NCI-H524 (cell line): ENCODE measurements at regions not wholly inside any gene's neighbourhood (a gene's known extent, or its start where the extent isn't known, plus 50 kb on each side); places are given as distances from the start of the nearest gene placed in this dataset.

Experiments used
- DNase-seq, 2 experiments: peaks; one replicate each; lab custom pipeline; 2025; lab: John Stamatoyannopoulos, UW

DNA sequence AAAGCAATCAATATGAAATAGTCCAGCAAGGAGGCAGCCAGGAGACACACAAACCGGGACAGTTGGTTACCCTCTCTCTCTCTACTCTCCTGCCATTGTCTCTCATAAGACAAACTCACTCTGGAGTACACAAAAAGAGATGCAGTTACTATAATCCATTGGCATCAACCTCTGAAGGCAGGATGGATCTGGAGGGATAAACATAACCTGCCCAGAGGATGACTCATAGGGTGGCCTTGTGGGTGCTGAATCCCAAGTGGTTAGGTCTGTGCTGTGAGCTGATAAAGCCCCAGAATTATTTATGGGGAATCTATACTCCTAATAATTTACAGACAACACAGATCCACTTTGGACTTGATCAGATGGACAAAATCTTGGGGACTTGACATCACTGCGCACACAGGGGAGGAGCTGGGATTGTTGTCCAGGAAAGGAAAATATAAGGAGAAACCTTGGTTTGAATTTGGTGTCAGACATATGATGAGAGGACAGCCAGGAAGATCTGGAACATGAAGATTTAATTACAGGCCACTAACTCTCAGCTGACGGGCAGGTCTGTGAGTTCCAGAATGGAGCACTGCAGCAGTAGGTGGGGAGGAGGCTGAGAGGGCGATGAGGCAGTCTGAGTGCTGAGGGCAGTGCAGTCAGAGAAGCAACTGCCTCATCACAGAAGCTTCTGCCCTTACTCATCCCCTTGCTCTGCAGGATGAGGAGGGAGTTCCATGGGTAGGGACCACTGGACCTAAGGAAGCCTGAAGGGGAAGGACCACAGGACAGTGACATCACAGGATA is 113.9 kb upstream of the PRSS58 start:
- DNase-seq = no peak

DNA sequence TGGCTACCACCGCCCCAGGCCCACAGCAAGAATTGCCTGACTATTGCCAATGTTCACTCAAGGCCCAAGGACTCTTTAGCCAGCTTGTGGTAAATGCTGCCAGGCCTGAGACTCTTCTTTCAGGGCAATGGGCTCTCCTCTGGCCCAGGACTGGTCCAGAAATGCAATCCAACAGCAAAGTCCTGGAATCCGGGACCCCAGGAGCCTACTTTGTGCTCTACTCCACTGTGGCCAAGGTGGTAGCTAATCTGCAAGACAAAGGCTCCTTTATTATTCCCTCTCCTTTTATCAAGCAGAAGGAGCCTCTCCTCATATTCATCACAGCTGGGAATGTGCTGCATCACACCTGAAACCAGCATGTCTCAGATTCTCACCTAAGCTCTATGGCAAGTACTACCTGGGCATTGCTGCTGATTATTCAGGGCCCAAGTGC is 107.6 kb upstream of the PRSS58 start:
- DNase-seq = no peak

GRCh38 chr7:142364551-142364950 is 106.7 kb upstream of the PRSS58 start:
- no peak for DNase-seq

DNA sequence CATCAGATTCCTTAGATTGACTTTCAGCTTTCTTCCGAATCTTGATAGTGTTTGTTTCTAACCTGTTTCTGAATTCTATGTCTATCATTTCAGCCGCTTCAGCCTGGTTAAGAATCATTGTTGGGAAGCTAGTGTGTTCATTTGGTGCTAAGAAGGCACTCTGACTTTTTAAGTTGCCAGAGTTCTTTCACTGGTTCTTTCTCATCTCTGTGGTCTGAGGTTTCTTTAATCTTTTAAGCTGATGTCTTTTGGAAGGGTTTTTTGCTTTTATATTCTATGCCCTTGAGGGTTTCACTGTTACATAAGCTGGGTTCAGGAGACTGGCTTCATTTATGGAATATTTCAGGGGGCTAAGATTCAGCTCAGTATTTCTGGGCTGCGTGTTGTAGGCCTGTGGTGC is 104.5 kb upstream of the PRSS58 start:
- no peak for DNase-seq

GRCh38 chr7:142359694-142360279 is 101.9 kb upstream of the PRSS58 start:
- DNase-seq = no peak

DNA sequence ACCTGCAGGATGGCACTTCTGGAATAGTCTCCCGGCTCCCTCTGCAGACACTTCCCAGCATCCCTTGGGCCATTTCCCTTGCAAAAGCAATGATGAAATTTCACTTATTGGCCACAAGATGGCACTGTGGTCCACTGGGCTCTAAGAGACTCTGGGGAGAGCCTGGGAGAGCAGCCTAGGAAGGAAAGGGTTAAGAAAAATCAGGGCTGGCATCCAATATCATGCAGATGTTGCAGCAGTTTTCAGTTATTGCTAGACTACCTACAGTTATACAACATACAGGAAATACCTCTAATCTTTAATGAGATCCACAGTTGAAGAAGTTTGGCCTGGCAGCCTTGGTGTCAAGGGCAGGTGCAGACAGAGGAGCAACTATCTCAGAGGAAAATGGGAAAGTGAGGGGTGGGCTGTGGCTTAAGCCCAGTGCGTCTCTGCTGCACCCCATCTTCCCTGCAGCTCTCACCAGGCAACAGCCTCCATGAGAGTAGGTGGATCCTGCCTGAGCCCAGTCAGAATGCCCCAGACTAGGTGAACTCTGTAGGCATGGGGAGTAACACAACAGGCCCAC is 100.2 kb upstream of the PRSS58 start:
- peak; percentile 53 to 74 for DNase-seq

- DNase-seq = no peak
Observed at GRCh38 chr7:142356166-142356565, 98.3 kb upstream of the PRSS58 start.

DNA sequence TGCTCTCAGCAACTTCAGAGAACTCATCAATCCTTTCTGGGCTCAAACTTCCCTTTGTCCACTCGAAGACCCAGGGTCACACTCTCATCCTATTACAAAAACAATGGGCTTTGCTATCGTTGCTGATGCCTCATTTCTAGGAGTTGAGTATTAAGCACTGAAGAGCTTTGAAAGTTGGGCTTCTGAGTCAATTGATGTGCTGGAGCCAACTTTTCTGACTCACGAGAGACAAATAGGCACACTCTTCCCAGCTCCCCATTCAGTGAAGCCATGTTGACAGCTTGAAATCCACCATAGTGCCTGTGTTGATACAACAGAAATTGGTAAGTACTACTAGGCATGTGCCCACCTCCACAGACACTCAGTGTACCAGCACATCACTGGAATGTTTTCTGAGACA is 97.5 kb upstream of the PRSS58 start:
- DNase-seq = no peak

- no peak for DNase-seq
Observed at GRCh38 chr7:142353147-142354060, 95.5 kb upstream of the PRSS58 start.

- DNase-seq = no peak
Observed at GRCh38 chr7:142352543-142352942, 94.7 kb upstream of the PRSS58 start.

DNA sequence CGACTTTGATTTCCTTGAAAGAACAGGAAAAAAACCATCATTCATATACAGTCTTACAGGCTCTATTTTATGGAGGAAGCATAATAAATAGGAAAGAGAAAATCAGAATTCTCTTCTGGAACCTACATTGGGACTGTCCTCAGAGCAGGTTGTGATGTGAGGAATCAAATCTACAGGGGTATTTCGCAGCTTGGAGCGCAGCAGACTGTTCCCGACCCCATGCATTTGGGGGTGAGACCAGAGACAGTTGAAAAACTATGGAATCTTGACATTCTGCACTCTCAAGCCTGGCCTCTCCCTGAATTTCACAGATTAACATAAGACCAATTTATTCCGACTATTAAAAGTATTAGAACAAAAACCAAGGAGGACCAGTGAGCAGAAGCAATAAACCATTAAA is 93.3 kb upstream of the PRSS58 start:
- DNase-seq = no peak

- no peak for DNase-seq
Observed at GRCh38 chr7:142349670-142350405, 92.0 kb upstream of the PRSS58 start.

GRCh38 chr7:142348921-142349405 is 91.1 kb upstream of the PRSS58 start:
- DNase-seq = peak in 1 of 2 experiments; percentile 41

GRCh38 chr7:142348100-142348499 is 90.2 kb upstream of the PRSS58 start:
- peak; percentile 56 to 92 for DNase-seq

DNA sequence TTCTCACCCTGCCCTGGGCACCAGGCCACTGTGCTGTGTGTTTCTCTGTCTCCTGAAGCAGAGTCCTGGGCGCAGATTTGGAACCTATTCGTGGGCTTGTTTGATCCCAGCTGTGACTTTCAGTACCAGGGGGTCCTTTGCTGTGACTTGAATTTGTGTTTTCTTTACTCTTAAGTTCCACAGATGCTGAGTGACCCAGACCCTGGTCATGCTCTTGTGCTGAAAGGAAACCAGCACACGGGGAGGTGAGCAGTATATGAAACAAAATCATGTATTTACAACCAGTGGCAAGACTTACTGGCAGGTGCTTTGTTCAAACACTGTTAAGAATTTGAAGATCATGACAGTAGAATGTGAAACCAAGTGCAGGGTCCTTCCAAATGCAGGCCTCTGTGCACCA is 89.2 kb upstream of the PRSS58 start:
- no peak for DNase-seq

DNA sequence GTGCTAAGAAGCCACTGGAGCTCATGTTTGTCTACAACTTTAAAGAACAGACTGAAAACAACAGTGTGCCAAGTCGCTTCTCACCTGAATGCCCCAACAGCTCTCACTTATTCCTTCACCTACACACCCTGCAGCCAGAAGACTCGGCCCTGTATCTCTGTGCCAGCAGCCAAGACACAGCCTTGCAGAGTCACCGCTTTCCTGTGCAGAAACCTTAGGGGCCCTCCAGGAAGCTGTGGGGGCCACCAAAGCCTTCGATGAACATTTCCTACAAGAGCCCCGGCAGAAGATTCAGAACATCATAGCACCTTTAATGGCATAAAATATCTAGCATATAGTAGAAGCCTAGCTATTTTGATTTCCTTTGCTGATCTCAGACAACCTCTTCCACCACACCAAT is 88.0 kb upstream of the PRSS58 start:
- DNase-seq = no peak

DNA sequence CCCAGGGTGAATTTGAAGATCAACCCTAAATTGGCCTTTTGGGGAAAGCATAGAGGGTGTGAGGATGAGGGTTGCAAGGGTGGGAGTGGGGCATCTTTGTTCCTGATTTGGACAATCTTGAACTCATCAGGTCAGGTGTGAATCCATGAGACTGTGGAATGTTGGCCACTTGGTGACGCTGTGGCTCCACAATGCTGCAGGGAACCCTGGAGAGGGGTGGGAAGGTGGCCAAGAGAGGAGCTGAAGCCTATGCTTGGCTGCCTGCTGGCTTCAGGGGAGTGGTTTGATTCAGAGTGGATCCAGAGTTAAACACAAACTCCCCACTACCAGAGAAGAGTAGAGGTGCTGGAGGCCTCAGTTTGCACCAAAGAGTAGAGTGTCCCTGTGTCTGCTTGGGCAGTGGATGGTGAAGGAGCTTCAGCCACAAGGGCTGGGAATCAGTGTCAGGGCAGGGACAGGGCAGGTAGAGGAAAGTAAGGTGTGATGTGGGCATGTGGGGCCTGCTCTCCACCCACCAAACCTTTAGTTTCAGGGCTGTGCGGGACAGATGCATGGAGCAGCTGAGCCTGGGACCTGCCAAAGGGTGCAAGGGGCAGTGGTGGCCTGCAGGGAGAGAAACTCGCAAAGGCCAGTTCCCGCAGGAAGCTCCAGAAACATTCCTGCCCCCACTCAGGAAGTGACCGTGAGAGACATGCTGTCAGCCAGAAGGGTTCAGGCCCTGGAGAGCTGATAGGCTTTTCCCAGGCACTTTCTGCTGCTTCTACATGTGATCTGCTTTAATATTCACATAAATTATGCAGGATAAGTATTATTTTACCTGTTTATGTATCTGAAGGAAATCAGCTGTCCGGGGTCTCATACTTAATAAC is 81.0 kb upstream of the PRSS58 start:
- peak; percentile 51 to 86 for DNase-seq

- DNase-seq = no peak
Observed at GRCh38 chr7:142337054-142338001, 79.5 kb upstream of the PRSS58 start.

GRCh38 chr7:142334806-142335205 is 76.9 kb upstream of the PRSS58 start:
- no peak for DNase-seq
